K562 (cell line): ENCODE measurements at regions not wholly inside any gene's neighbourhood (a gene's known extent, or its start where the extent isn't known, plus 50 kb on each side); places are given as distances from the start of the nearest gene placed in this dataset.

Experiments
- ATAC-seq: fragments of 200-7000 bp; cut with Tn5 transposase; 3 replicates; pipeline ENCODE4 v1.9.1; 2020; ENCODE audit warnings: moderate library complexity
- BruUV-seq: library from RNA; stranded (reverse); fragments of 400-500 nt; replicated peaks from 2 replicates; lab custom pipeline; 2021; lab: Mats Ljungman, UMichigan
- CTCF ChIA-PET: fragments of 300-600 bp; formaldehyde crosslinking; extraction: SDS; loops from one replicate; lab custom pipeline; 2021; ENCODE audit warnings: low intra/inter-chr PET ratio; lab: Yijun Ruan, JAX
- POLR2A ChIA-PET: fragments of 300-600, 350-650 bp; sonication (Branson Sonifier 250); formaldehyde crosslinking; extraction: SDS; loops from one replicate; lab custom pipeline; 2021; ENCODE audit warnings: antibody characterized with exemption, inconsistent platforms; lab: Yijun Ruan, JAX
- DNase-seq, 4 experiments: peaks; one replicate each; pipeline versions ENCODE4 v3.0.0 to v3.0.0-alpha.2; 2011 to 2018; ENCODE audit warnings: low spot score in 3 of 4, mixed read lengths in 3 of 4; ENCODE audit errors: extremely low read depth in 1 of 4
- FAIRE-seq: peaks from 2 replicates; lab custom pipeline; 2011; peaks lifted over from hg19 to GRCh38; lab: Jason Lieb, UNC
- H2AFZ ChIP-seq: 2 replicates; pipeline ENCODE4 v1.6.0; 2011; ENCODE audit warnings: low read depth, low read length, control low read depth, inconsistent platforms
- H3K27ac ChIP-seq: fragments of 200-600 bp; 3 replicates; pipeline ENCODE4 v1.8.0; 2011; ENCODE audit warnings: low read depth, mild to moderate bottlenecking, control low read depth, inconsistent platforms, low read length, moderate library complexity, mixed read lengths; ENCODE audit errors: extremely low read depth
- H3K27me3 ChIP-seq, 2 experiments: fragments of 300-600 bp in 1 of 2; 2 replicates in 1 of 2; 3 replicates in 1 of 2; pipeline versions ENCODE4 v1.6.0 to v1.8.0; 2011; ENCODE audit warnings: inconsistent platforms in 2 of 2, low read length in 2 of 2, mild to moderate bottlenecking in 1 of 2, mixed read lengths in 1 of 2, moderate library complexity in 1 of 2; ENCODE audit not compliant: control insufficient read depth in 2 of 2, insufficient read depth in 2 of 2
- H3K36me3 ChIP-seq: fragments of 300-600 bp; 3 replicates; pipeline ENCODE4 v1.8.0; 2011; ENCODE audit warnings: mild to moderate bottlenecking, low read length, inconsistent platforms; ENCODE audit not compliant: control insufficient read depth, insufficient read depth
- H3K4me1 ChIP-seq, 2 experiments: fragments of 200-600 bp in 1 of 2; replicated peaks in 1 of 2; 2 replicates in 1 of 2; 3 replicates in 1 of 2; pipeline versions ENCODE4 v1.5.1 to v1.8.0; 2011; ENCODE audit warnings: inconsistent platforms in 2 of 2, low read length in 2 of 2, mild to moderate bottlenecking in 1 of 2, mixed read lengths in 1 of 2, moderate library complexity in 1 of 2; ENCODE audit not compliant: control insufficient read depth in 2 of 2, insufficient read depth in 2 of 2
- H3K4me2 ChIP-seq: 2 replicates; pipeline ENCODE4 v1.6.1; 2011; ENCODE audit warnings: low read length, control low read depth, inconsistent platforms, mixed read lengths; ENCODE audit not compliant: insufficient read depth
- H3K4me3 ChIP-seq: fragments of 200-600 bp; sonication (generic), shearing (Covaris generic); 2 replicates; pipeline ENCODE4 v1.5.1; 2016; ENCODE audit warnings: control low read depth, inconsistent platforms
- H3K79me2 ChIP-seq: fragments of 200-600 bp; 3 replicates; pipeline ENCODE4 v1.8.0; 2011; ENCODE audit warnings: low read length, inconsistent platforms; ENCODE audit not compliant: control insufficient read depth, insufficient read depth
- H3K9ac ChIP-seq, 2 experiments: 2 replicates each; pipeline versions ENCODE4 v1.6.0 to v1.6.1; 2011; ENCODE audit warnings: low read depth in 2 of 2, low read length in 2 of 2, control low read depth in 1 of 2, inconsistent platforms in 1 of 2, mild to moderate bottlenecking in 1 of 2, mixed read lengths in 1 of 2; ENCODE audit not compliant: insufficient read depth in 1 of 2
- H3K9me1 ChIP-seq: one replicate; pipeline ENCODE4 v1.6.0; 2011; ENCODE audit warnings: inconsistent platforms, mild to moderate bottlenecking, low read length, moderate library complexity; ENCODE audit not compliant: control insufficient read depth, insufficient read depth
- H3K9me3 ChIP-seq: replicated peaks from 2 replicates; pipeline ENCODE4 v1.5.1; 2011; ENCODE audit warnings: low read depth, low read length, inconsistent platforms; ENCODE audit not compliant: control insufficient read depth, insufficient read depth
- H4K20me1 ChIP-seq: replicated peaks from 2 replicates; pipeline ENCODE4 v1.6.1; 2011; ENCODE audit warnings: low read length, inconsistent platforms, mixed read lengths; ENCODE audit not compliant: control insufficient read depth, insufficient read depth
- BDP1 ChIP-seq: IDR thresholded peaks from 3 replicates; pipeline ENCODE4 v1.6.1; 2011; ENCODE audit not compliant: insufficient read length, insufficient read depth
- EZH2 ChIP-seq: IDR thresholded peaks from 2 replicates; pipeline ENCODE4 v1.6.1; 2012; ENCODE audit warnings: low read depth, mild to moderate bottlenecking, inconsistent platforms, low read length, borderline replicate concordance
- GTF2E2 ChIP-seq: fragments of 200-800 bp; sonication (Bioruptor generic); IDR thresholded peaks from 2 replicates; pipeline ENCODE4 v1.6.1; 2016; ENCODE audit warnings: missing genetic modification characterization, missing compliant biosample characterization
- HNRNPK ChIP-seq: fragments of 200-400 bp; formaldehyde crosslinking; IDR thresholded peaks from one replicate; pipeline ENCODE4 v1.6.1; 2018; ENCODE audit warnings: mild to moderate bottlenecking, low read depth, low read length; ENCODE audit not compliant: poor library complexity, severe bottlenecking
- MAZ ChIP-seq, 2 experiments: fragments of 450-650 bp in 1 of 2; sonication (generic) in 1 of 2; formaldehyde crosslinking; IDR thresholded peaks in 1 of 2; conservative IDR thresholded peaks in 1 of 2; 2 replicates each; pipeline versions ENCODE4 v1.4.0 to v1.5.0; 2020; ENCODE audit warnings: mild to moderate bottlenecking in 1 of 2, missing genetic modification reagents in 1 of 2
- NFIC ChIP-seq: fragments of 450-650 bp; IDR thresholded peaks from 2 replicates; pipeline ENCODE4 v1.6.1; 2017; ENCODE audit warnings: mild to moderate bottlenecking, inconsistent platforms
- NRF1 ChIP-seq, 2 experiments: fragments of 450-650 bp; IDR thresholded peaks in 1 of 2; conservative IDR thresholded peaks in 1 of 2; 2 replicates each; pipeline ENCODE4 v1.6.1; 2014; ENCODE audit warnings: mild to moderate bottlenecking in 2 of 2
- PTTG1 ChIP-seq: fragments of 450-650 bp; IDR thresholded peaks from 2 replicates; pipeline ENCODE4 v1.6.1; 2016; ENCODE audit warnings: low read depth, mild to moderate bottlenecking, missing genetic modification characterization, missing compliant biosample characterization
- RBFOX2 ChIP-seq: fragments of 200-400 bp; formaldehyde crosslinking; IDR thresholded peaks from 2 replicates; pipeline ENCODE4 v1.6.1; 2017; ENCODE audit warnings: low read depth, mild to moderate bottlenecking, low read length, moderate library complexity
- SMARCB1 ChIP-seq: IDR thresholded peaks from 2 replicates; pipeline ENCODE4 v1.6.1; 2011; ENCODE audit warnings: improper control_type of control experiment, low read depth; ENCODE audit not compliant: insufficient read length
- SPI1 ChIP-seq: IDR thresholded peaks from 2 replicates; pipeline ENCODE4 v1.6.1; 2011; ENCODE audit warnings: low read depth, low read length, control low read depth, borderline replicate concordance
- ZNF143 ChIP-seq: sonication (generic); formaldehyde crosslinking; IDR thresholded peaks from 2 replicates; pipeline ENCODE4 v1.9.0; 2022; ENCODE audit warnings: mild to moderate bottlenecking, missing genetic modification reagents
- ZSCAN29 ChIP-seq: fragments of 450-650 bp; IDR thresholded peaks from 2 replicates; pipeline ENCODE4 v1.6.1; 2017
- WGBS: fragments of 100-300 bp; shearing (Covaris generic); methylation state at CpG from one replicate; pipeline ENCODE4 v1.1.6; 2016; ENCODE audit warnings: low coverage, mixed read lengths; ENCODE audit not compliant: insufficient coverage; ENCODE audit errors: missing lambda C conversion rate; 5-methylcytosine and 5-hydroxymethylcytosine counted together
- in situ Hi-C: fragments of 300-500 bp; cut with MboI; formaldehyde crosslinking; loops from 4 replicates; pipeline ENCODE4 v1.15.0; 2018; ENCODE audit warnings: inconsistent platforms, mixed read lengths
- intact Hi-C: fragments of 100-400 bp; cut with micrococcal nuclease; formaldehyde crosslinking; loops from 2 replicates; pipeline ENCODE4 v1.14.2; 2022
- TF ChIP-seq, protein P1 (sequence below): sonication (generic); formaldehyde crosslinking; IDR thresholded peaks from 2 replicates; pipeline ENCODE4 v1.8.0; 2022; ENCODE audit warnings: mild to moderate bottlenecking, missing genetic modification reagents
- TF ChIP-seq, protein P2 (sequence below), 2 experiments: fragments of 450-650 bp; formaldehyde crosslinking in 1 of 2; IDR thresholded peaks; 2 replicates each; pipeline versions ENCODE4 v1.4.0 to v1.6.1; 2014 to 2020; ENCODE audit warnings: mild to moderate bottlenecking in 2 of 2, borderline replicate concordance in 1 of 2, low read depth in 1 of 2

DNA sequence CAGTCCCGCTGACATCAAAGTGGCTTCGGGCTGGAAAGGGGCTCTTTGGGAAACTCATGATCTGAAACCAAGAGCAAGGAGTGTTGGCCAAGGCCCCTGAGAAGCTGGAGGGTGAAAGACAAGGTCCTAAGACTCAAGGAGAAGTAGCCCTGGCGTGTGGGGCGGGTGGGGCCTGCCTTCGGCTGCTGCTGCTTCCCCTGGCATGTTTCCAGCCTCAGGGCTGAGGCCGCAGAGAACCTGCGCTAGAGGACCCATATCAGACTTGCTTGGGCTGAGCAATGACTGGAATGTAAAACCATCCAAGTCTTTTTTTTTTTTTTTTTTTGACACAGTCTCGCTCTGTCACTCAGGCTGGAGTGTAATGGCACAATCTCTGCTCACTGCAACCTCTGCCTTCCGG lies 67.5 kb upstream of the GCSH start:
- DNase-seq (no peak), FAIRE-seq (no peak), ATAC-seq (no peak)
- in situ Hi-C loops, result no loop called here
- intact Hi-C loops, result no loop called here
- WGBS, result 3% methylated on average over 8 of the region's 9 CpGs
- peaks cover 12% of the 10 kb centered on the region; the same call in 1 of the 2 replicates for H4K20me1 ChIP-seq
- H3K4me1 ChIP-seq, result no peaks in the 10 kb centered on the region
- ChIA-PET CTCF (interaction anchor here (0.6 kb wide), 1 partner anchor 94 kb away, joined by 6 read pairs; no protein-coding TSS in a partner anchor), POLR2A (interaction anchor here (0.5 kb wide), 1 partner anchor 13 kb away, joined by 3 read pairs; no protein-coding TSS in a partner anchor)
- no TSS peak for BruUV-seq
- no peak overlapping the region for H3K4me2 ChIP-seq
- H3K27ac ChIP-seq, result no peak overlapping the region
- H3K36me3 ChIP-seq, result no peaks in the 10 kb centered on the region
- peaks cover 42 to 89% of the 10 kb centered on the region in 2 experiments; a peak in 4 of 5 replicates for H3K27me3 ChIP-seq
- no peak overlapping the region for H2AFZ ChIP-seq
- no peaks in the 10 kb centered on the region for H3K9me3 ChIP-seq
- H3K4me3 ChIP-seq, result no peak overlapping the region
- H3K9me1 ChIP-seq, result peaks cover 3% of the 10 kb centered on the region
- no peak overlapping the region for H3K9ac ChIP-seq
- no peaks in the 10 kb centered on the region for H3K79me2 ChIP-seq
- TF ChIP-seq, protein P1, sequence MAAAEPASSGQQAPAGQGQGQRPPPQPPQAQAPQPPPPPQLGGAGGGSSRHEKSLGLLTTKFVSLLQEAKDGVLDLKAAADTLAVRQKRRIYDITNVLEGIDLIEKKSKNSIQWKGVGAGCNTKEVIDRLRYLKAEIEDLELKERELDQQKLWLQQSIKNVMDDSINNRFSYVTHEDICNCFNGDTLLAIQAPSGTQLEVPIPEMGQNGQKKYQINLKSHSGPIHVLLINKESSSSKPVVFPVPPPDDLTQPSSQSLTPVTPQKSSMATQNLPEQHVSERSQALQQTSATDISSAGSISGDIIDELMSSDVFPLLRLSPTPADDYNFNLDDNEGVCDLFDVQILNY (CRISPR knock-in tag), result no peak
- TF ChIP-seq EZH2 (no peak), GTF2E2 (no peak), ZNF143 (CRISPR knock-in tag) (no peak), SMARCB1 (no peak), NRF1 (conservative IDR thresholded peaks at IDR 0.05 in 1 of 2, IDR thresholded peaks at IDR 0.05 in 1 of 2) (peak; percentile 27 to 45; a peak in 1 of 4 replicates), SPI1 (no peak), HNRNPK (no peak), NFIC (0 out of 2 replicates have a peak, but pooled peaks have one; percentile 37), ZSCAN29 (no peak), MAZ (CRISPR knock-in tag; conservative IDR thresholded peaks at IDR 0.05 in 1 of 2, IDR thresholded peaks at IDR 0.05 in 1 of 2) (no peak), RBFOX2 (no peak), BDP1 (no peak), PTTG1 (tag) (no peak)
- TF ChIP-seq, protein P2, sequence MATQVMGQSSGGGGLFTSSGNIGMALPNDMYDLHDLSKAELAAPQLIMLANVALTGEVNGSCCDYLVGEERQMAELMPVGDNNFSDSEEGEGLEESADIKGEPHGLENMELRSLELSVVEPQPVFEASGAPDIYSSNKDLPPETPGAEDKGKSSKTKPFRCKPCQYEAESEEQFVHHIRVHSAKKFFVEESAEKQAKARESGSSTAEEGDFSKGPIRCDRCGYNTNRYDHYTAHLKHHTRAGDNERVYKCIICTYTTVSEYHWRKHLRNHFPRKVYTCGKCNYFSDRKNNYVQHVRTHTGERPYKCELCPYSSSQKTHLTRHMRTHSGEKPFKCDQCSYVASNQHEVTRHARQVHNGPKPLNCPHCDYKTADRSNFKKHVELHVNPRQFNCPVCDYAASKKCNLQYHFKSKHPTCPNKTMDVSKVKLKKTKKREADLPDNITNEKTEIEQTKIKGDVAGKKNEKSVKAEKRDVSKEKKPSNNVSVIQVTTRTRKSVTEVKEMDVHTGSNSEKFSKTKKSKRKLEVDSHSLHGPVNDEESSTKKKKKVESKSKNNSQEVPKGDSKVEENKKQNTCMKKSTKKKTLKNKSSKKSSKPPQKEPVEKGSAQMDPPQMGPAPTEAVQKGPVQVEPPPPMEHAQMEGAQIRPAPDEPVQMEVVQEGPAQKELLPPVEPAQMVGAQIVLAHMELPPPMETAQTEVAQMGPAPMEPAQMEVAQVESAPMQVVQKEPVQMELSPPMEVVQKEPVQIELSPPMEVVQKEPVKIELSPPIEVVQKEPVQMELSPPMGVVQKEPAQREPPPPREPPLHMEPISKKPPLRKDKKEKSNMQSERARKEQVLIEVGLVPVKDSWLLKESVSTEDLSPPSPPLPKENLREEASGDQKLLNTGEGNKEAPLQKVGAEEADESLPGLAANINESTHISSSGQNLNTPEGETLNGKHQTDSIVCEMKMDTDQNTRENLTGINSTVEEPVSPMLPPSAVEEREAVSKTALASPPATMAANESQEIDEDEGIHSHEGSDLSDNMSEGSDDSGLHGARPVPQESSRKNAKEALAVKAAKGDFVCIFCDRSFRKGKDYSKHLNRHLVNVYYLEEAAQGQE (IDR thresholded peaks at IDR 0.05; ENCODE audit: borderline replicate concordance), result no peak
- TF ChIP-seq, protein P2 (CRISPR knock-in tag; IDR thresholded peaks at IDR 0.05; ENCODE audit: low read depth), result no peak
